RWPE1 (cell line): ENCODE measurements at regions not wholly inside any gene's neighbourhood (a gene's known extent, or its start where the extent isn't known, plus 50 kb on each side); places are given as distances from the start of the nearest gene placed in this dataset.
A peak's percentile ranks its signal among the peaks of the same experiment; 100 is the strongest.
"Not testable (repeated sequence)": the region's sequence is repeated elsewhere in the genome, so short reads cannot be mapped to it uniquely, and the experiment has no call there.

Experiments
- CTCF ChIA-PET: fragments of 350-600 bp; sonication (Branson Sonifier 250); formaldehyde crosslinking; extraction: SDS; loops from one replicate; lab custom pipeline; 2021; lab: Yijun Ruan, JAX
- POLR2A ChIA-PET: fragments of 400-600 bp; formaldehyde crosslinking; extraction: SDS; loops from one replicate; lab custom pipeline; 2020; ENCODE audit warnings: antibody characterized with exemption; ENCODE audit not compliant: low non-redundant PET; lab: Yijun Ruan, JAX
- DNase-seq: peaks from one replicate; pipeline ENCODE4 v3.0.0; 2012; ENCODE audit warnings: low spot score
- H3K27ac ChIP-seq: fragments of 450-650 bp; 2 replicates; pipeline ENCODE4 v1.5.1; 2017
- CTCF ChIP-seq: fragments of 450-650 bp; conservative IDR thresholded peaks from 2 replicates; pipeline ENCODE4 v1.5.1; 2017; ENCODE audit warnings: low read depth, mild to moderate bottlenecking

DNA sequence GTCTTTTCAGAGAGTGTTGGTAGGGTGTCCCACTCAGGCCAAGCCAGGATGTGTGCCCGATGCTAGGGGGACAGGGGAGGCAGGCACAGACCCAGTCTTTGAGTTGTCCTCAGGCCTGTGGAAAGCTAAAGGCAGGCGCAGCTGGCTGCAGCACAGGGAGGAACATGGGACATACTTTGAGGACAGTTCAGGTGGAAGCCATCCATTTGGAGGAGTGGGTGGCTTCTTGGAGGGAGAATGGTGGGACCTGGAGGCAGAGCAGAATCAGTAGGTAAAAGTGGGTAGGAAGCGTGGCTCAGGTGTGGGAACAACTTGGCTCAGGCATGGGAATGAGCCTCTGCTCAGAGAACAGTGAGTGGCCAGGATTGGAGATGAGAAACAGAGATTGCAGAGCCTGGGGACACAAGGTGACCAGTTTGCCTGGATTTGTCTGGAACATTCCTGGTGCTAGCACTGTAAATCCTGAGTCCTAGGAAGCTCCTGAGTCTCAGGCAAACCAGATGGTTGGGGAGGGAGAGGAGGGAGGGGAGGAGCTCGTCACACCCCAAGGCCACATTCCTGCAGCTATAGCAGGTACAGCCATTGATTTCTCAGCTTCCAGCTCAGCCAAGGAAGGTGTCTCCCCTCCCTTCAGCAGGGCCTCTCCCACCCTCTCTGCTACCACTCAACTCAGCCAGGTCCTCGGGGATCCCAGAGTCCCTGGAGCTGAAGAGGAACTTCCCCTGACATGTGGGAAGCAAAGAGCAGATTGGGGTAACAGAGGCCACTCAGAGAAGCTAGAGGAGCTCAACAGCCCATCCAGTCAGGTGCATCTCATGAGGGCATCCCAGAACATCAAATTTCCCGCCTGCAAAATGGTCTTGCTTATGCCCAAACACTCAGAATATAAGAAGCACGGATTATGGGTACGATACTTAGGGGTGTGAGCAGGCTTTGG, 65.2 kb upstream of the TINAGL1 start:
- ChIA-PET POLR2A (no interaction called here), CTCF (interaction anchor here (0.5 to 0.6 kb wide), 2 partner anchors 117 to 609 kb away, joined by 3 read pairs; no protein-coding TSS in a partner anchor)
- peak; percentile 43 for DNase-seq
- TF ChIP-seq CTCF: no peak
- no peak overlapping the region for H3K27ac ChIP-seq

DNA sequence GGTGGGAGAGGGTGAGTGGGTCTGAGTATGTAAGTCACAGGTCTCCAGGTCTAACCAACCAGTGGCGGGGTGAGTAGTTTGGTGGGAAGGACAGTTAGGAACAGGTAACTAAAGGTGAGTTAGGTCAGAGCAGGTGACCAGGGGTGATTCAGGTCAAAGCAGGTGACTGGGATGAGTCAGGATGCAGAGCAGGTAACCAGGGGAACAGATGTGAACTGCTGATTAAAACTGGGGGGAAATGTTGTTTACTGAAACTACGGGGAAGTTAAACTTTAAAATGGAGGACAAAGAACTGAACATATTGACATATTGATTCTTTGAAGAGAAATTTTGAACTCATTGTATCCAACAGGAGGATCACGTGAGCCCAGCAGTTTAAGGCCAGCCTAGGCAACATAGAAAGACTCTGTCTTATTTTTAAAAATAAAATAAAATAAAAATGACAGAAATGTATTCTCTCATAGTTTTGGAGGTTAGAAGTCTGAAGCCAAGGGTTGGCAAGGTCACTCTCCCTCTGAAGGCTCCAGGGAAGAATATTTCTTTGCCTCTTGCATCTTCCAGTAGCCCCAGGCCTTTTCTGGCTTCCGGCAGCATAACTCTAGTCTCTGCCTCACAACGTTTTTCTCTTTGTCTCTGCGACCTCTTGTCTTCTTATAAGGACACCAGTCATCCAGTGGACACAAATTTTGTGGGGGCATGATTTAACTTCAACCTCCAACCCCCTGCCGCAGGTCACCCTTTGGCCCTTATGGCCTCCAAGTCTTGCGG, 64.3 kb upstream of the TINAGL1 start:
- TF ChIP-seq CTCF: no peak
- no peak for DNase-seq
- no peak overlapping the region for H3K27ac ChIP-seq
- POLR2A ChIA-PET: no interaction called here
- CTCF ChIA-PET: no interaction called here

DNA sequence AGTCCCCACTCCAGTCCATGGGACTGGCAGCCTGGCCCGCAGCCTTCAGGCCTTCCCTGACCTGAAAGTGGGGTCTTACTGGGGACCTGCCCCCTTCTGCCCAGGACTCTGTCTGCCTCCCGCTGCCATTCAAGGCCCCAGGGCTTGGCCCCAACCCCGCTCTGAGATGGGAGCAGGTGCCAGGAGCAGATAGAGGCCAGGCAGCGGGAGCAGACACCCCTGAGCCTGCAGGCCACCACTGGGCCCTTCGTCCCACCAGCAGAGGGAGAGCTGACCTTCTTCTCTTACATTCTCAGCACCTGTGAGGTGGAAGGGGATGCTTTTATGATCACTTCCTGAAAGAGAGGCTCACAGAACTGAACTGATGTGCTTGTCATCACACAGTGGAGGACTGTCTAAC, 62.2 kb upstream of the TINAGL1 start:
- no peak for DNase-seq
- no peak overlapping the region for H3K27ac ChIP-seq
- POLR2A ChIA-PET: no interaction called here
- TF ChIP-seq CTCF: no peak
- CTCF ChIA-PET: interaction anchor here (0.6 to 0.7 kb wide), 2 partner anchors 29 to 33 kb away, joined by 3 read pairs; no protein-coding TSS in a partner anchor

DNA sequence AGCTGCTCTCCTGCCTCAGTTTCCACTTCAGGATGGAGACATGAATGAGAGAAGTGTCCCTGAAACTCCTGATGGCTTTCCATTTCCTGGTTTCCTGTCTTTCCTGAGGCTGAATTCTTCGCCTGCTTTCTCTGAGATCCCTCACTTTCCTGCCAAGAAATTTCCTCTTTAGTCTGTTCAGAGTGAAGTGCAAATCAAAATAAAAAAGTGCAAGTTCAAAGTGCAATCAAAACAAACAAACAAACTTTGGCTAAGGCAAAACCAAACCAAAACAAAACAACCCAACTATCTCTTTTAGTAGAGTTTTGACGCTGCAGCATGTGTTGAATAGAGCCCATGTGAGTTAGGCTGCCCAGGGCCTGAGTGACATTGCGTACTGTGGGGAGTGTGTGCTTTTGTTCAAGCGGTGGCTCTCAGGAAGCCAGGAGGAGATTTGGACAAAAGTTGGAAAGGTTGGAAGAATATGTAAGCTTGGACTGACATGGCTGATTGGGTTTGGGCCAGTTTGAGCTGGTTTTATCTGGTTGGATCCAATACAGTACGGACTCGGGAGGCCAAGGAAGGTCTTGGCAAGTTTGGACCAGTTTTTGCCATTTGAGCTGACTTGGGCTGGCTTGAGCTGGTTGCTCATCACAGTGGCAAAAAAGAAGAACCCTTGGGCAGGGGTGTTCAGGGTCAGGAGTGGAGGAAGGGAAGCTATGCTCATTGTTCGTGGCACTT, 61.1 kb upstream of the TINAGL1 start:
- no peak for DNase-seq
- ChIA-PET CTCF (no interaction called here), POLR2A (no interaction called here)
- no peak for TF ChIP-seq CTCF
- peak overlapping the region; percentile 62 for H3K27ac ChIP-seq

- TF ChIP-seq CTCF: no peak
- CTCF ChIA-PET: interaction anchor here (0.7 kb wide), 1 partner anchor 692 kb away, joined by 4 read pairs; no protein-coding TSS in a partner anchor
- POLR2A ChIA-PET: no interaction called here
- no peak for DNase-seq
- no peak overlapping the region for H3K27ac ChIP-seq
Measured at GRCh38 chr1:31515936-31516335, 60.4 kb upstream of the TINAGL1 start.

DNA sequence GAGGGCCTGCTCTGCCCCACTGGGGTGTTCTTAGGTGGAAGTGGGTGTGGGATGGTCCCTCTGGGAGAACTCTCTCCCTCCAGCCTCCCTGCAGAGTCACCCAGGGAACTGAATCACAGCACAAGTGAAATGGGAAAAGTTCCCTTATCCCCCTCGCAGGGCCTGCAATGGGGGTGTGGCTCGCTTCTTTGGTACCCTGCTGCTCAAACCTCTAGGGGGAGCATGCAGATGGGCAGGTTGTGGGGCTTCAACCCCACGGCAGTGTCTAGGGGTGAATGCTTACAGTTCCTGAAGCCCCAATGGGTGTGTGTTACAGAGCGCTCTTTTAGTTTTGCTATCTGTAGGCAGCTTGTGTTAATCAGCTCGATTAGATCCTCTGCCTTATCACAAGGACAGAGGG, 59.0 kb upstream of the TINAGL1 start:
- TF ChIP-seq CTCF: no peak
- DNase-seq: no peak
- ChIA-PET POLR2A (no interaction called here), CTCF (no interaction called here)
- H3K27ac ChIP-seq: no peak overlapping the region

DNA sequence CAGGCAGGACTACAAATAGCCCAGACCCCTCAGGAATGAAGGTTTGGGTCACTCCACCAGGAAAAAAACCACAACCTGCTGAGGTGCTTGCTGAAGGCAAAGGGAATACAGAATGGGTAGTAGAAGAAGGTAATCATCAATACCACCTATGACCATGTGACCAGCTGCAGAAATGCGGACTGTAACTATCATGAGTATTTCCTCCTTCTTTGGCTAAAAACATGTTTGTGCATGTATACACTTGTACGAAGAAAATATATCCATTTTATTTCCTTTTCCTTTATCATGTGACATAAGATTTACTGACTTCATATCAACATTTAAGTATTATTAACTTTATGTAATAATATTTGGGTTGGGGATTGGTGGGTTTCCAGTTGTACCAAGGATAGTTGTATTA, 58.3 kb upstream of the TINAGL1 start:
- ChIA-PET CTCF (interaction anchor here (0.6 kb wide), 1 partner anchor 29 kb away, joined by 3 read pairs; no protein-coding TSS in a partner anchor), POLR2A (interaction anchor here (0.6 kb wide), 1 partner anchor 81 kb away, joined by 6 read pairs; no protein-coding TSS in a partner anchor)
- H3K27ac ChIP-seq, DNase-seq: not testable (repeated sequence)
